ENCODE measurements at regions not wholly inside any gene's neighbourhood (a gene's known extent, or its start where the extent isn't known, plus 50 kb on each side); places are given as distances from the start of the nearest gene placed in this dataset.
A peak's percentile ranks its signal among the peaks of the same experiment; 100 is the strongest.

DNA sequence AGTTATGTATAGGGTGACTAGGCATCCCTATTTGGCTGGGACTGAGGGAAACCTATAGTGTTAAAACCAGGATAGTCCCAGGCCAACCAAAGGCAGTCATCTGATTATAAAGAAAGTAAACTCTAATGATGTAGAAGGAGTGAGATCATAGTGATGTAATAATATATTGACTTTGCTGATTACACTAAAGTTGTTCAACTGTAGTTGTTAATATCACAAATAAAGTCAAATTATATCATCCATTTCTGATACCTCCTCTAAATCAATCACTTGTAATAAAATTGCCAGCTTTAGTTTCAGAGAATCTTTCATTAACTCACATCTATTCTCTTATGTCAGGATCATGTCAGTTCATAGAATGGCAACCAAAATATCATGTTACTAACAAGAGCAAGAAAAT lies 98.6 kb downstream of the FOXB1 start:
- no peaks in the 10 kb centered on the region for H3K9me2 ChIP-seq (replicated peaks; ENCODE audit: low read length)
- no peak for ATAC-seq
- H3K27ac ChIP-seq (ENCODE audit: low read length), result no peak overlapping the region
- ChIA-PET POLR2A (ENCODE audit: unreplicated experiment) (interaction anchor here (0.7 kb wide), 1 partner anchor 15 kb away, joined by 13 read pairs; no protein-coding TSS in a partner anchor), CTCF (no interaction called here)
- no peaks in the 10 kb centered on the region for H3K27me3 ChIP-seq (ENCODE audit: low read length)
- H3F3A ChIP-seq (ENCODE audit: low read length, unreplicated experiment), result no peaks in the 10 kb centered on the region
- no peaks in the 10 kb centered on the region for H3K9me3 ChIP-seq (ENCODE audit: low read length)
- H4K20me1 ChIP-seq (ENCODE audit: low read length), result no peaks in the 10 kb centered on the region
- H3K4me3 ChIP-seq (ENCODE audit: low read length), result no peak overlapping the region
- no peak overlapping the region for H2AFZ ChIP-seq (ENCODE audit: low read length)
- DNase-seq, result no peak
- H3K79me2 ChIP-seq (ENCODE audit: low read length), result no peaks in the 10 kb centered on the region
- peaks cover 13% of the 10 kb centered on the region for H3K4me1 ChIP-seq (ENCODE audit: insufficient read depth, low read length)
- no peak for TF ChIP-seq CTCF (conservative IDR thresholded peaks at IDR 0.05; ENCODE audit: low read depth, low read length)
- TF ChIP-seq EZH2phosphoT487 (IDR thresholded peaks at IDR 0.05; ENCODE audit: borderline replicate concordance, low read length), result no peak
- no peak for TF ChIP-seq EZH2 (IDR thresholded peaks at IDR 0.05; ENCODE audit: low read length, unreplicated experiment)
- intact Hi-C loops (cut with micrococcal nuclease), result no loop called here
- BruUV-seq (replicated peaks), result no TSS peak
- no peak overlapping the region for H3K4me2 ChIP-seq (ENCODE audit: low read length)
- no peak overlapping the region for H3K9ac ChIP-seq (ENCODE audit: low read length)
- no peaks in the 10 kb centered on the region for H3K36me3 ChIP-seq (ENCODE audit: low read depth, low read length)

DNA sequence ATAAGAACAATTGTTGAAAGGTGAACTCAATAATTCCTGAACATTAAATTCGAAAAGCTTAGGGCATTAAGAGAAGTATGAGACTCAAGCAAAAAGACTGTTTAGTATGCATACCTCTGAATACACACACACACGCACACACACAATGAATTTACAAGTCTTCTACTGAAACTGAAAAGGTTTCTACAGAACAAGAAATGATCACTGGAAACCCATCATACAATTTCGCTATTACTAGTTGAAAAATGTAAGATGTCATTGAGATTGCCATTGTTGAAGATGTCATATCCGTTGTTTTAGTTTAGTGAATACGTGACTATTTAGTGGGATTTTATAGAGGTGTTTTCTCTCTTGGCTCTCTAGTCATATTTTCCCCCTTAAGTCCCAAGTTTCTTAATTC lies 106.8 kb downstream of the FOXB1 start:
- Histone ChIP-seq H3K9me3 (ENCODE audit: low read length) (no peaks in the 10 kb centered on the region), H2AFZ (ENCODE audit: low read length) (no peak overlapping the region), H4K20me1 (ENCODE audit: low read length) (no peaks in the 10 kb centered on the region), H3K9me2 (replicated peaks; ENCODE audit: low read length) (no peaks in the 10 kb centered on the region), H3K79me2 (ENCODE audit: low read length) (no peaks in the 10 kb centered on the region), H3K4me2 (ENCODE audit: low read length) (no peak overlapping the region), H3K4me3 (ENCODE audit: low read length) (no peak overlapping the region), H3K4me1 (ENCODE audit: insufficient read depth, low read length) (peaks cover 7% of the 10 kb centered on the region; the same call in 1 of the 2 replicates), H3K27ac (ENCODE audit: low read length) (no peak overlapping the region), H3F3A (ENCODE audit: low read length, unreplicated experiment) (no peaks in the 10 kb centered on the region), H3K9ac (ENCODE audit: low read length) (no peak overlapping the region), H3K27me3 (ENCODE audit: low read length) (no peaks in the 10 kb centered on the region), H3K36me3 (ENCODE audit: low read depth, low read length) (no peaks in the 10 kb centered on the region)
- intact Hi-C loops (cut with micrococcal nuclease), result no loop called here
- CTCF ChIA-PET, result no interaction called here
- DNase-seq (no peak), ATAC-seq (no peak)
- TF ChIP-seq EZH2 (IDR thresholded peaks at IDR 0.05; ENCODE audit: low read length, unreplicated experiment), result no peak
- no peak for TF ChIP-seq EZH2phosphoT487 (IDR thresholded peaks at IDR 0.05; ENCODE audit: borderline replicate concordance, low read length)
- TF ChIP-seq CTCF (conservative IDR thresholded peaks at IDR 0.05; ENCODE audit: low read depth, low read length), result no peak
- BruUV-seq (replicated peaks), result no TSS peak
- POLR2A ChIA-PET (ENCODE audit: unreplicated experiment), result no interaction called here

- Histone ChIP-seq H3F3A (ENCODE audit: low read length, unreplicated experiment) (no peaks in the 10 kb centered on the region), H3K4me1 (ENCODE audit: insufficient read depth, low read length) (peaks cover 16% of the 10 kb centered on the region; the same call in 1 of the 2 replicates), H3K79me2 (ENCODE audit: low read length) (no peaks in the 10 kb centered on the region), H3K27me3 (ENCODE audit: low read length) (no peaks in the 10 kb centered on the region), H3K4me2 (ENCODE audit: low read length) (peak overlapping the region; percentile 24; the same call in 1 of the 2 replicates), H4K20me1 (ENCODE audit: low read length) (no peaks in the 10 kb centered on the region), H3K9ac (ENCODE audit: low read length) (no peak overlapping the region), H3K9me3 (ENCODE audit: low read length) (no peaks in the 10 kb centered on the region), H2AFZ (ENCODE audit: low read length) (no peak overlapping the region), H3K4me3 (ENCODE audit: low read length) (no peak overlapping the region), H3K27ac (ENCODE audit: low read length) (no peak overlapping the region), H3K36me3 (ENCODE audit: low read depth, low read length) (no peaks in the 10 kb centered on the region), H3K9me2 (replicated peaks; ENCODE audit: low read length) (no peaks in the 10 kb centered on the region)
- intact Hi-C loops (cut with micrococcal nuclease), result loop anchor here (5.0 kb wide), 1 partner anchor 43 kb away; no protein-coding TSS in a partner anchor
- DNase-seq, result peak; percentile 28
- TF ChIP-seq EZH2phosphoT487 (IDR thresholded peaks at IDR 0.05; ENCODE audit: borderline replicate concordance, low read length), result no peak
- no peak for TF ChIP-seq EZH2 (IDR thresholded peaks at IDR 0.05; ENCODE audit: low read length, unreplicated experiment)
- no peak for TF ChIP-seq CTCF (conservative IDR thresholded peaks at IDR 0.05; ENCODE audit: low read depth, low read length)
- peak; percentile 71 for ATAC-seq
- BruUV-seq (replicated peaks), result TSS peak; percentile 97
- POLR2A ChIA-PET (ENCODE audit: unreplicated experiment), result no interaction called here
- CTCF ChIA-PET, result interaction anchor here (0.5 kb wide), 1 partner anchor 118 kb away, joined by 4 read pairs; no protein-coding TSS in a partner anchor
Measured at GRCh38 chr15:60115579-60116380, 111.7 kb downstream of the FOXB1 start.

All from PC-3 (cell line).